GM18507 (cell line): ENCODE measurements at regions not wholly inside any gene's neighbourhood (a gene's known extent, or its start where the extent isn't known, plus 50 kb on each side); places are given as distances from the start of the nearest gene placed in this dataset.

Experiments used
- DNase-seq: peaks from one replicate; pipeline ENCODE4 v3.0.0; 2011; ENCODE audit warnings: low read depth; ENCODE audit not compliant: insufficient read length; ENCODE audit errors: extremely low spot score
- FAIRE-seq: peaks from 2 replicates; lab custom pipeline; 2011; peaks lifted over from hg19 to GRCh38; lab: Jason Lieb, UNC

DNA sequence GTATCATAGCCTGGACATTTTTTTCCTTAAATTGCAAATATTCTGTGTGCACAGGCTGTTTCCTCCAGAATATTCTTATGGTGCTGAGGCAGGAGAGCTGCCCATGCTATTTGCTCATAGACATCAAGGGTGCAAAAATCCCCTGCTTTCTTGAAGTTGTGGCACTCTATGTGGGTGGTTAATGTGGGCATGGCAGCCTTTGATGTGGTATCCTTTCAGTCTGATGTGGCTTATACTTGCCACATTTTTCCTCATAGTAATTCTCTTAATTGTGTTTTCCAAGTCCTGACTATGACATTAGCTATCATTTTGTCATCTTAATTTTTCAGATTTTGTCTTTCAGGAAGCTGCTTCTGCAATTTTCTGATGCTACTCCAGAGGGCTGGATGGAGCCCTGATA lies 353.3 kb downstream of the YTHDC2 start:
- no peak for DNase-seq
- no peak for FAIRE-seq

- FAIRE-seq (no peak), DNase-seq (no peak)
These were observed 356.1 kb downstream of the YTHDC2 start for GRCh38 chr5:113869611-113870010.

- DNase-seq (no peak), FAIRE-seq (no peak)
These were observed 358.5 kb downstream of the YTHDC2 start for GRCh38 chr5:113871972-113872371.

- DNase-seq (no peak), FAIRE-seq (no peak)
These were observed 361.6 kb downstream of the YTHDC2 start for GRCh38 chr5:113875096-113875495.

- FAIRE-seq = no peak
- DNase-seq = no peak
These were observed 378.0 kb downstream of the YTHDC2 start for GRCh38 chr5:113891491-113891890.

DNA sequence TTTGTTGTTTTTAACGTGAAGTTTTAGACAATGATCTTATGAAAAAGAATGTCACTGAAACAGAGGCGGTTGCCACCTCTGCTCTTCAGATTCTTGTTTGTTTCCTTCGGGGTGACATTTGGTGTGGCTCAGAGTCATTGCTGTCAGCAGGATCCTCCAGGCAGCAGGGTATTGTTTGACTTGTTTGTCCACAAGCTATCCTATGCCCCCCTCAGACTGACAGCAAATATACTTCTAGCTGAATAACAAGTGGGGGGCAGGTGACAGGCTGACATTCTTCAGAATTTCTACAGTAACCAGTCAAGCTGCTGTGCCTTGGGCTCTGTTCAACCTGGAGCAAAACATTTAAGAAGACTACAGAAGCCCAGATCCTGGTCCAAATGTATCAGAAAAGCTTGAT lies 383.3 kb downstream of the YTHDC2 start:
- DNase-seq = no peak
- FAIRE-seq = no peak

- FAIRE-seq = no peak
- no peak for DNase-seq
These were observed 384.3 kb downstream of the YTHDC2 start for GRCh38 chr5:113897748-113898147.

DNA sequence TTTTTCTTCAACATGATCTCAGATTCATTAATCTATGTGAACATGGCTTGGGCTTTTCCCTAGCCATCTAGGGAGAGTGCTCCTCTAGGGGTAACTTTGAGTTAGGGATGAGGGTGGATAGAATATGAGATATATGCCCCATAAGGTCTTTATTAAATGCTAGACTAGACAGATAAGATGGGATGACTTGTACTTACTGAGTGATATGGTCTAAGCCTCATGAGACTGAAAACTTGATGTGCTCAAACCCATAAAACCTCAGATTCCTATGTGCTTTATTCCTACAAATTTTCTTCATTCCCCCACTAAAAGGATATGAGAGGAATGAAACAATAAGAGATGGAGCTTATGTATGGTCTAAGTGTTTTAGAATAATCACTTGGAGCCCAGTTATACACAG lies 386.6 kb downstream of the YTHDC2 start:
- FAIRE-seq (no peak), DNase-seq (no peak)

- FAIRE-seq = no peak
- DNase-seq = no peak
These were observed 387.3 kb downstream of the YTHDC2 start for GRCh38 chr5:113900816-113901215.

GRCh38 chr5:113901718-113902117 lies 388.2 kb downstream of the YTHDC2 start:
- FAIRE-seq (no peak), DNase-seq (no peak)

DNA sequence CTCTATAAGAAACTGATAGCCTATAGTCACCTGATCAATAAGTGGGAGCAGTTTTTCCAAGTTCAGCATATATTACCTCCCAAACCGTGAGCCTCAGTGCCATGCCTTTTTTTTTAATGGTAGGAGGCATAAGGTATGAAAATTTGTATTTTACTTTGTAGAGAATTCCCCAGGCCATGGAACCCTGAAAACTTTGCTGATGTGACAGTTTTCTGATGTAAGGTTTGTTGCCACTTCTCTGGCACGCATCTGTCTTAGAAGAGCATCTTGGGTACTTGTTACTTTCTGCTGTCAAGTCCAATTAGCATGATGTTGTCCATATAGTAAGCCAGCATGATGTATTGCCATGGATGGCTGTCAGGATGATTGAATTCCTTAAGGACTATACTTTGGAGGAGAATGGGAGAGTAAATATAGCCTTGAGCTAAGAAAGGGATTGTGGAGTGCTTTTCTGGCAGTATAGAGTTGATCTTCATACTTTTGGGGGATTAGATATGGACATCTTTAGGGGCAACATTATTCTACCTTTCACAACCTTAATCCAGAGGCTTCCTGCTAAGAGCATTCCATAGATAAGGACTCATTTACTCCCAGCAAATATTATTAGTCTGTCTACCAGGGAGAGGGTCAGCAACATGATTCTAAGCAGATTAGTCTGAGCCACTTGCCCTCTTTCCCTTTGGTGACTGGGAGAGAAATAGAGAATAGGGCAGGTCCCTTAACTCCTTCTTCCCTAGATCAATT lies 389.6 kb downstream of the YTHDC2 start:
- no peak for FAIRE-seq
- DNase-seq = no peak

DNA sequence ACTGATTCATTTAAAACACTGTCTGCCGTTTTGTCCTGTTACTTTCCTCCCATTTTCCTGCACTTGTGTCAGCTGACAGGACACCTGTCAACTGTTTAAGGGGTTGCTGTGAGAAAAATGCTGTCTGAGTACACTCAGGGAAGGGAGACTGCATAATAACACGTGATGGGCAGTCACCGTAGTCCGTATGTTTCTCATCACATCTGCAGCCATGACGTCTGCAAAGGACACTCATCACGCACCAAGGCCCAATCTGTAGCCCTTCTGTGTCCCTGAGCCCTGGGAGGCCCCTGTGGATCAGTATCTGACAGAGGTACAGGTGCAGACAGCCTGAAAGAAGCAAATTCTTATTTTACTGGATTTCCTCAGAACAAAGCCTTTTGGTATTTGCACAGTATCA lies 396.3 kb downstream of the YTHDC2 start:
- no peak for DNase-seq
- no peak for FAIRE-seq

DNA sequence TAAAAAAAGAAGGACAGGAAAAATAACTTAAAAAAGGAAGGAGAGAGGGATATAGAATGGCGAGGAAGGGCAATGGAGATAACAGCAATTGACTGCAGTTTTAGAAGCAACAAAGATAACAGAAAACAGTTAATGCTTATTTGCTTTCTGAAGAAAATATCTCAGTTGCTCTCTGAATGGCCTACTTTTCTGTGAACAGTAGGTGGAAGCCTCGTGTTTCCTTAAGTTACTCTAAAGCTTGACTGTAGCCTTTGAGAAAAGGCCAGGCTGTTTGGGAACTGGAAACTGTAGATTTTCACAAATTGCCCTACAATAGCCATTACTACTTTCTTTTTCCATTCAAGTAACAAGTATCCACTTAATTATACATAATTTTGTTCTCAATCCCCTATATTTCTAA lies 404.5 kb downstream of the YTHDC2 start:
- FAIRE-seq = no peak

DNA sequence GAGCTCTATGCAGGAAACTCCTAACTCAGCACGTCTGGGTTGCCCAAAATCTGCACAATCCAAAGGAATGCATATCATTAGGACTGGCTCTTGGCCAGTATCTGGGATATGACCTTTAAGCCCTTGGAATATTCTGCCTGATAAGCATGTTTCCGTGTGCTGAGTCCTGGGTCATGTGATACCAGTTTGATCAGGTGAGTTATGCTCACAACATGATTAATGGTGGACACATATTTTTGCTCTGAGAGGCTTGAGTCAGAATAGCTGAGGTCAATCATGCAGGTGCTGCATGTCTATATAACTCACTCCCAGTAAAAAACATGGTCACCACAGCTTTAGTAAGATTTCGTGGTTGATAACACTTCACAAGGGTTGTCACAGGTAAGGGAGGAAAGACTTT lies 408.8 kb downstream of the YTHDC2 start:
- no peak for FAIRE-seq
- no peak for DNase-seq

More for the DNA sequence above, 404.5 kb downstream of the YTHDC2 start:
- DNase-seq = no peak

DNA sequence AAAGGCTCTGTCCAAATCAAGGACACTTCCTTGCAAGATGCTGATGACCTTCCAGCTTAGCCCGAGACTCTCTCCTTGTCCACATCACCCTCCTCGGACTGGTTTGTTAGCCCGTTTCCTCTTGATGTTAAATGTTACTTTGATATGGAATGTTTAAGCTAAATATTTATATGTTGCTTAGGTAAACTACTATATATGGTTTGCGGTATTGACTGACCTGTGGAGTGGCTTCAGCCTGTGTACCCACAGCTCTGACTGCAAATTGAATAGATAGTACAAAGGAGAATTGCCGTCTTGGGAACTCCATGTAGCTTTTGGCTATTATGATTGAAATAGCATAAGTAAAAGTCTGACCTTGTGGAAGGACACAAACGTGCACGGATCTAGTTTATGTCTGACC lies 422.0 kb downstream of the YTHDC2 start:
- FAIRE-seq (no peak), DNase-seq (no peak)

- no peak for FAIRE-seq
- no peak for DNase-seq
These were observed 423.8 kb downstream of the YTHDC2 start for GRCh38 chr5:113937301-113937700.

- FAIRE-seq (no peak), DNase-seq (no peak)
These were observed 421.9 kb upstream of the KCNN2 start for GRCh38 chr5:113939988-113940387.

GRCh38 chr5:113950186-113950585 lies 411.7 kb upstream of the KCNN2 start:
- FAIRE-seq (no peak), DNase-seq (no peak)

DNA sequence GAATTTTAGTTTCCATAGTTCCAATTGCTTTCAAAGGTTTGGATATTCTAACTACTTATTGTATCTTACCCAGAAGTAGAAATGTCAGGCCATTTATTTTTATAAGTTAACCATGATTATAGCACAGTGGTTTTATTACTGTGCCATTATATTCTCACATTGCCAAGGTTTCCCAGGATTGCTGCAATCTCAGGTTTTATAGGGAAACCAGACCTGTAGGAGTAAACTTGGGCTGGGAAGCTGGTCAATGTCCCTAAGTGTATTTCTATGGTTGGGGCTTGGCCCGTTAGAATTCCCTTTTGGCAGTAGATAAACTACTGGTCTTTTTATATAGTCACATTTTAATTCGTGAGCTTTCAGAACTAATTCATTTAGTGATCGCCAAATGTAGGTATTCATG lies 396.6 kb upstream of the KCNN2 start:
- DNase-seq (no peak), FAIRE-seq (no peak)

GRCh38 chr5:113969901-113970300 lies 392.0 kb upstream of the KCNN2 start:
- FAIRE-seq (no peak), DNase-seq (no peak)

GRCh38 chr5:113971454-113971853 lies 390.4 kb upstream of the KCNN2 start:
- FAIRE-seq (no peak), DNase-seq (no peak)

DNA sequence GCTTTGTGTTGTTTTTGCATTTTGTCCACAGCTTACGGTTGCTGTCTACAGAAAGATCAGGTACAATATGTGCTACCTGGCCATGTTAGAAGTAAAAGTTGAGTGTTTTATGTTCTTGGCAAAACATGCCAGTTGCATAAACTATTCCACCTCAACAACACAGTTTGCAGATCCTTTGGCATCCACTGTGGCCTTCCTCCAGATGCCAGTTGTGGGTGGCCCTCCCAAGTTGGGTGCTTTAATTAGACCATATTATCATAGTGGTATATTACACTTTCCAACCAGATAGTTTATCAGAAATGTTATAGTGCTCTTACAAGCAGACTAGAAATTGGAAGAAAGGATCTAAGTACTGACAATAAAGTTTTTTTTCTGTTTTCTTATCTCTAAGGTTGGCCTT lies 386.9 kb upstream of the KCNN2 start:
- DNase-seq (no peak), FAIRE-seq (no peak)
